HCT116 (cell line): ENCODE measurements at regions not wholly inside any gene's neighbourhood (a gene's known extent, or its start where the extent isn't known, plus 50 kb on each side); places are given as distances from the start of the nearest gene placed in this dataset.

Source experiments
- ATAC-seq: fragments of 200-7000 bp; cut with Tn5 transposase; 2 replicates; pipeline ENCODE4 v1.9.1; 2020; ENCODE audit warnings: mild to moderate bottlenecking, moderate library complexity
- BruUV-seq: library from RNA; stranded (reverse); fragments of 400-500 nt; replicated peaks from 2 replicates; lab custom pipeline; 2021; lab: Mats Ljungman, UMichigan
- CTCF ChIA-PET: fragments of 300-600 bp; sonication (Branson Sonifier 250); formaldehyde crosslinking; loops from one replicate; lab custom pipeline; 2021; ENCODE audit warnings: antibody characterized with exemption; lab: Charles Lee
- POLR2A ChIA-PET: fragments of 300-600, 350-600 bp; sonication (Branson Sonifier 250); formaldehyde crosslinking; loops from one replicate; lab custom pipeline; 2021; ENCODE audit warnings: antibody characterized with exemption; lab: Charles Lee
- RAD21 ChIA-PET, 2 experiments: fragments of 300-600 bp; sonication (Branson Sonifier 250); formaldehyde crosslinking; loops; one replicate each; lab custom pipeline; 2023; ENCODE audit warnings: low total read pairs in 2 of 2; ENCODE audit not compliant: uncharacterized antibody in 2 of 2, unreplicated experiment in 2 of 2, low non-redundant PET in 1 of 2; lab: Charles Lee
- DNase-seq: peaks from one replicate; pipeline ENCODE4 v3.0.0-alpha.2; 2010; ENCODE audit warnings: low read depth, low spot score
- H2AFZ ChIP-seq: fragments of 200-600 bp; shearing (Covaris generic), sonication (generic); 2 replicates; pipeline ENCODE4 v1.6.1; 2017; ENCODE audit warnings: low read depth, mixed run types, mixed read lengths, antibody characterized with exemption, low read length; ENCODE audit not compliant: poor library complexity, severe bottlenecking
- H3K27ac ChIP-seq: 2 replicates; pipeline ENCODE4 v1.5.1; 2012; ENCODE audit warnings: low read depth, low read length
- H3K27me3 ChIP-seq: fragments of 200-600 bp; sonication (generic); 2 replicates; pipeline ENCODE4 v1.6.1; 2016; ENCODE audit warnings: mixed run types, low read length, mixed read lengths; ENCODE audit not compliant: insufficient read depth
- H3K36me3 ChIP-seq, 2 experiments: fragments of 200-500 bp in 1 of 2; fragments of 200-600 bp in 1 of 2; sonication (Bioruptor generic) in 1 of 2; sonication (generic) in 1 of 2; 2 replicates each; pipeline versions ENCODE4 v1.5.1 to v1.6.1; 2014 to 2016; ENCODE audit warnings: low read length in 2 of 2, inconsistent platforms in 1 of 2, mixed read lengths in 1 of 2, mixed run types in 1 of 2; ENCODE audit not compliant: insufficient read depth in 2 of 2, control insufficient read depth in 1 of 2
- H3K4me1 ChIP-seq, 2 experiments: fragments of 200-600 bp in 1 of 2; sonication (generic) in 1 of 2; 2 replicates each; pipeline versions ENCODE4 v1.5.1 to v1.6.1; 2012 to 2017; ENCODE audit warnings: low read length in 2 of 2, inconsistent platforms in 1 of 2, mild to moderate bottlenecking in 1 of 2, mixed read lengths in 1 of 2, mixed run types in 1 of 2, moderate library complexity in 1 of 2; ENCODE audit not compliant: insufficient read depth in 2 of 2, control insufficient read depth in 1 of 2
- H3K4me2 ChIP-seq: fragments of 200-600 bp; sonication (generic); 2 replicates; pipeline ENCODE4 v1.6.1; 2017; ENCODE audit warnings: mixed run types, low read length, mixed read lengths
- H3K4me3 ChIP-seq, 2 experiments: fragments of 200-600 bp in 1 of 2; sonication (generic) in 1 of 2; replicated peaks in 1 of 2; 2 replicates each; pipeline ENCODE4 v1.5.1; 2011 to 2016; ENCODE audit warnings: low read length in 2 of 2, control low read depth in 1 of 2, low read depth in 1 of 2, mild to moderate bottlenecking in 1 of 2, mixed read lengths in 1 of 2, mixed run types in 1 of 2
- H3K79me2 ChIP-seq: fragments of 200-600 bp; sonication (generic); 2 replicates; pipeline ENCODE4 v1.6.1; 2017; ENCODE audit warnings: mild to moderate bottlenecking, mixed run types, low read length, moderate library complexity, mixed read lengths; ENCODE audit not compliant: insufficient read depth
- H3K9ac ChIP-seq: fragments of 200-600 bp; sonication (generic); 2 replicates; pipeline ENCODE4 v1.6.1; 2016; ENCODE audit warnings: low read length, mixed read lengths
- H3K9me2 ChIP-seq: fragments of 200-600 bp; sonication (generic), shearing (Covaris generic); 2 replicates; pipeline ENCODE4 v1.6.1; 2017; ENCODE audit warnings: mixed run types, mild to moderate bottlenecking, moderate library complexity; ENCODE audit not compliant: insufficient read depth
- H3K9me3 ChIP-seq, 2 experiments: fragments of 200-500 bp in 1 of 2; fragments of 200-600 bp in 1 of 2; sonication (Bioruptor generic) in 1 of 2; sonication (generic) in 1 of 2; 2 replicates each; pipeline ENCODE4 v1.6.1; 2014 to 2017; ENCODE audit warnings: low read length in 2 of 2, mixed read lengths in 2 of 2, inconsistent platforms in 1 of 2, low read depth in 1 of 2, mild to moderate bottlenecking in 1 of 2, mixed run types in 1 of 2, moderate library complexity in 1 of 2; ENCODE audit not compliant: control insufficient read depth in 1 of 2, insufficient read depth in 1 of 2
- H4K20me1 ChIP-seq: fragments of 200-600 bp; sonication (generic), shearing (Covaris generic); 2 replicates; pipeline ENCODE4 v1.6.1; 2017; ENCODE audit warnings: mixed run types, mild to moderate bottlenecking, moderate library complexity; ENCODE audit not compliant: insufficient read depth
- CBX3 ChIP-seq: IDR thresholded peaks from 2 replicates; pipeline ENCODE4 v1.6.1; 2012; ENCODE audit warnings: low read depth
- EGR1 ChIP-seq: IDR thresholded peaks from 2 replicates; pipeline ENCODE4 v1.6.1; 2012; ENCODE audit warnings: low read depth
- EZH2 ChIP-seq: fragments of 200-600 bp; sonication (generic); IDR thresholded peaks from 2 replicates; pipeline ENCODE4 v1.6.1; 2017; ENCODE audit warnings: antibody characterized with exemption, mixed run types
- FOSL1 ChIP-seq: IDR thresholded peaks from 2 replicates; pipeline ENCODE4 v1.6.1; 2012; ENCODE audit warnings: low read depth
- POLR2A ChIP-seq: IDR thresholded peaks from 2 replicates; pipeline ENCODE4 v1.7.0; 2011; ENCODE audit warnings: borderline replicate concordance; ENCODE audit not compliant: insufficient read depth, insufficient read length; ENCODE audit errors: extremely low read depth
- POLR2AphosphoS5 ChIP-seq: IDR thresholded peaks from 2 replicates; pipeline ENCODE4 v1.6.1; 2011; ENCODE audit warnings: mild to moderate bottlenecking, low read depth, low read length, moderate library complexity
- RAD21 ChIP-seq: IDR thresholded peaks from 2 replicates; pipeline ENCODE4 v1.6.1; 2012; ENCODE audit warnings: low read depth, mild to moderate bottlenecking
- SIN3A ChIP-seq: IDR thresholded peaks from 2 replicates; pipeline ENCODE4 v1.6.1; 2012; ENCODE audit warnings: low read depth
- SRF ChIP-seq: IDR thresholded peaks from 2 replicates; pipeline ENCODE4 v1.6.1; 2012; ENCODE audit warnings: low read depth
- YY1 ChIP-seq: IDR thresholded peaks from 2 replicates; pipeline ENCODE4 v1.6.1; 2011; ENCODE audit warnings: low read length, low read depth, moderate library complexity, mild to moderate bottlenecking; ENCODE audit not compliant: insufficient replicate concordance; ENCODE audit errors: extremely low read depth
- ZNF274 ChIP-seq: fragments of 200-500 bp; sonication (Bioruptor generic); IDR thresholded peaks from 2 replicates; pipeline ENCODE4 v1.6.1; 2014; ENCODE audit warnings: mild to moderate bottlenecking, low read depth, low read length, inconsistent platforms
- intact Hi-C: fragments of 100-400 bp; cut with micrococcal nuclease; formaldehyde crosslinking; loops from 2 replicates; pipeline ENCODE4 v1.10.0; 2022
- TF ChIP-seq, protein P1 (sequence below), 3 experiments: fragments of 200-600 bp in 1 of 3; sonication (generic) in 1 of 3; IDR thresholded peaks in 2 of 3; conservative IDR thresholded peaks in 1 of 3; 2 replicates each; pipeline ENCODE4 v1.5.1; 2012 to 2017; ENCODE audit warnings: low read depth in 2 of 3, low read length in 2 of 3, antibody characterized with exemption in 1 of 3, borderline replicate concordance in 1 of 3, control low read depth in 1 of 3, mild to moderate bottlenecking in 1 of 3, mixed read lengths in 1 of 3, mixed run types in 1 of 3, moderate library complexity in 1 of 3; ENCODE audit not compliant: insufficient read depth in 1 of 3

DNA sequence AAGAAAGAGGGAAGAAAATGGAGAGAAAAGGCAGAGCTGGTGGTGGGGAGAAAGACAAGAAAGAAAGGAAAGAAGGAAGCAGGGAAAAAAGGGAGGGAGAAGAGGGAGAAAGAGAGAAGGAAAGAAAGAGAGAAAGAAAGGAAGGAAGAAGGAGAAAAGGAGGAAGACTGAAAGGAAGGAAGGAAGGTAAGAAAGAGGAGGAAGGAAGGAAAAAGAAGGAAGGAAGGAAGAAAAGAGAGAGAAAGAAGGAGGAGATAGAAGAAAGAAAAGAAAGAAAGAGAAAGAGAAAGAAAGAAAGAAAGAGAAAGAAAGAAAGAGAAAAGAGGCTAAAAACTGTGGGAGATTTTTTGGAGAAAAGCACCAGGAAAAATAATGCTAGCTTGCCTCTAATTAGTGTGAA is 561.4 kb upstream of the GOT2 start:
- no peaks in the 10 kb centered on the region for H4K20me1 ChIP-seq
- ChIA-PET POLR2A (no interaction called here), CTCF (no interaction called here), RAD21 (no interaction called here)
- ATAC-seq, result no peak
- TF ChIP-seq CBX3 (no peak), SIN3A (no peak), EZH2 (no peak), POLR2AphosphoS5 (no peak), SRF (no peak), FOSL1 (no peak), EGR1 (no peak), ZNF274 (no peak), YY1 (no peak), RAD21 (no peak), POLR2A (no peak)
- TF ChIP-seq, protein P1, sequence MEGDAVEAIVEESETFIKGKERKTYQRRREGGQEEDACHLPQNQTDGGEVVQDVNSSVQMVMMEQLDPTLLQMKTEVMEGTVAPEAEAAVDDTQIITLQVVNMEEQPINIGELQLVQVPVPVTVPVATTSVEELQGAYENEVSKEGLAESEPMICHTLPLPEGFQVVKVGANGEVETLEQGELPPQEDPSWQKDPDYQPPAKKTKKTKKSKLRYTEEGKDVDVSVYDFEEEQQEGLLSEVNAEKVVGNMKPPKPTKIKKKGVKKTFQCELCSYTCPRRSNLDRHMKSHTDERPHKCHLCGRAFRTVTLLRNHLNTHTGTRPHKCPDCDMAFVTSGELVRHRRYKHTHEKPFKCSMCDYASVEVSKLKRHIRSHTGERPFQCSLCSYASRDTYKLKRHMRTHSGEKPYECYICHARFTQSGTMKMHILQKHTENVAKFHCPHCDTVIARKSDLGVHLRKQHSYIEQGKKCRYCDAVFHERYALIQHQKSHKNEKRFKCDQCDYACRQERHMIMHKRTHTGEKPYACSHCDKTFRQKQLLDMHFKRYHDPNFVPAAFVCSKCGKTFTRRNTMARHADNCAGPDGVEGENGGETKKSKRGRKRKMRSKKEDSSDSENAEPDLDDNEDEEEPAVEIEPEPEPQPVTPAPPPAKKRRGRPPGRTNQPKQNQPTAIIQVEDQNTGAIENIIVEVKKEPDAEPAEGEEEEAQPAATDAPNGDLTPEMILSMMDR (IDR thresholded peaks at IDR 0.05 in 2 of 3, conservative IDR thresholded peaks at IDR 0.05 in 1 of 3; ENCODE audit: borderline replicate concordance in 1 of 3, insufficient read depth in 1 of 3, low read depth in 2 of 3, low read length in 2 of 3), result no peak
- no peak for DNase-seq
- peaks cover 7 to 10% of the 10 kb centered on the region in 2 experiments; a peak in 2 of 4 replicates for H3K9me3 ChIP-seq
- no peak overlapping the region for H3K27ac ChIP-seq
- no peak overlapping the region for H2AFZ ChIP-seq
- no peak overlapping the region for H3K4me2 ChIP-seq
- H3K9me2 ChIP-seq, result no peaks in the 10 kb centered on the region
- no peaks in the 10 kb centered on the region for H3K27me3 ChIP-seq
- intact Hi-C loops, result no loop called here
- no peak overlapping the region for H3K4me3 ChIP-seq
- H3K9ac ChIP-seq, result no peak overlapping the region
- no peaks in the 10 kb centered on the region for H3K79me2 ChIP-seq
- no TSS peak for BruUV-seq
- no peaks in the 10 kb centered on the region for H3K36me3 ChIP-seq
- H3K4me1 ChIP-seq, result no peaks in the 10 kb centered on the region
